ENCODE measurements at regions not wholly inside any gene's neighbourhood (a gene's known extent, or its start where the extent isn't known, plus 50 kb on each side); places are given as distances from the start of the nearest gene placed in this dataset.

GRCh38 chr3:147809206-147809605, 400.0 kb downstream of the ZIC1 start:
- no peak overlapping the region for H3K4me3 ChIP-seq (replicated peaks in 1 of 2; ENCODE audit: low read depth in 2 of 2, low read length in 2 of 2)
- no peak for TF ChIP-seq CTCF (IDR thresholded peaks at IDR 0.05; ENCODE audit: low read depth, low read length)
- DNase-seq (ENCODE audit: low read depth in 2 of 2), result no peak

- no peak overlapping the region for H3K4me3 ChIP-seq (replicated peaks in 1 of 2; ENCODE audit: low read depth in 2 of 2, low read length in 2 of 2)
- DNase-seq (ENCODE audit: low read depth in 2 of 2), result peak in 1 of 2 donors; percentile 17
- TF ChIP-seq CTCF (IDR thresholded peaks at IDR 0.05; ENCODE audit: low read depth, low read length), result no peak
These were observed 403.2 kb downstream of the ZIC1 start for GRCh38 chr3:147812186-147812911.

DNA sequence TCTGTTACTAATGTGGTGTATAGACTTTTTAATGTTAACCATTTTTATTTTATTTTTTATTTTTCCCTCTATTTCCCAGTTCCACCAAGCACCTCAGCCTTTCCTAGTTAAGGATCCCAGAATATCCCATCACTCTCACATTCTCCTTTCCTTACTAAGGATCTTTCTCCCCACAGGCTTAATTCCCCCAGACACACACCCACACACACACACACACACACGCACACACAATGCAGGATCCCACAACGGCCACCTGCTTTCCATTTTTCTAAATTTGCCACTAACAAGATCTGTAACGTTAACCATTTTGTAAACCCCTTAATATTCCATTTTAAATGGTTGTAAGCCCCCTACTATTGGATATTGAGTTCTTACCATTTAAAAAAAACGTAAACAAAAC, 404.1 kb downstream of the ZIC1 start:
- no peak for DNase-seq (ENCODE audit: low read depth in 2 of 2)
- no peak for TF ChIP-seq CTCF (IDR thresholded peaks at IDR 0.05; ENCODE audit: low read depth, low read length)
- H3K4me3 ChIP-seq (replicated peaks in 1 of 2; ENCODE audit: low read depth in 2 of 2, low read length in 2 of 2), result no peak overlapping the region

DNA sequence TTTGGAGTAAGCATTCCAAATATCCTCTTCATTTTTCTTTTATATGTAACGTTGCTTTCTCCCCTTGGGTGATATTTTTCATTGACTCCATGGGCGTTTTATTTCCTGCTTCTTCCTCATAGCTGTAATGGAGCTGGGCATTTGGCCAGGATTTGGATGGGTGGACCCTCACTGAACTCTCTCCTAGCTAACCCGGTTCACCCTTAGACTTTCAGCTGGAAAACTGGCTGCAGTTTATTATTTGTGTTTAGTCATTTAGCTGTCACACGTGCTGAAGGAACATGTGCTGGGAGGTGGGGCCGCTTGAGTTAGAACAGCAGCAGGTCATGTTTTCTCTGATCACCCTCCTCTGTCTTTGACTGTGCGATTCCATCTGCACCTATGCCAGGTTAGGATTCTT, 407.6 kb downstream of the ZIC1 start:
- no peak overlapping the region for H3K4me3 ChIP-seq (replicated peaks in 1 of 2; ENCODE audit: low read depth in 2 of 2, low read length in 2 of 2)
- DNase-seq (ENCODE audit: low read depth in 2 of 2), result peak; percentile 12 to 43
- no peak for TF ChIP-seq CTCF (IDR thresholded peaks at IDR 0.05; ENCODE audit: low read depth, low read length)

- DNase-seq (ENCODE audit: low read depth in 2 of 2), result no peak
- no peak overlapping the region for H3K4me3 ChIP-seq (replicated peaks in 1 of 2; ENCODE audit: low read depth in 2 of 2, low read length in 2 of 2)
- no peak for TF ChIP-seq CTCF (IDR thresholded peaks at IDR 0.05; ENCODE audit: low read depth, low read length)
These were observed 423.4 kb downstream of the ZIC1 start for GRCh38 chr3:147832611-147833010.

DNA sequence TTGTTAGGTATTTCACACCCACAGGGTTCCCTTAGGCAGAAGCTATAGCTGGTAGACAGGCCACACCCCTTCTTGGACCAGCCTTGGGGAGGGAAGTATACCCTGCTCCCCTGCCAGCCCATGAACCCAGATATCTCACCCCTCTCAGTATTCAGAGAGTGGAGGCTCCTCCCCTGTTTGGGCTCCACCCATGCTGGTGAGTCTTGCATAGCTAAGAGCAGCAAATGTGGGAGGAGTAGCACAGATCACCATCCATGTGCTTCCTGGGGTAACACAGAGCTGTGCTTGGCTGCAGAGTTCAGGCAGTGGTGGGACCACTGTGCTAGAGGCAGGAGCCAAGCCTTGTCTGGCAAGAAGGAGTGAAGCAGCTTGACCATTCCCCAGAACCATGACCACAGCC, 427.2 kb downstream of the ZIC1 start:
- H3K4me3 ChIP-seq (replicated peaks in 1 of 2; ENCODE audit: low read depth in 2 of 2, low read length in 2 of 2), result no peak overlapping the region
- no peak for TF ChIP-seq CTCF (IDR thresholded peaks at IDR 0.05; ENCODE audit: low read depth, low read length)
- no peak for DNase-seq (ENCODE audit: low read depth in 2 of 2)

GRCh38 chr3:147838652-147839051, 429.5 kb downstream of the ZIC1 start:
- DNase-seq (ENCODE audit: low read depth in 2 of 2), result peak; percentile 34 to 41
- no peak for TF ChIP-seq CTCF (IDR thresholded peaks at IDR 0.05; ENCODE audit: low read depth, low read length)
- H3K4me3 ChIP-seq (replicated peaks in 1 of 2; ENCODE audit: low read depth in 2 of 2, low read length in 2 of 2), result no peak overlapping the region
